GM12875 (cell line): ENCODE measurements at regions not wholly inside any gene's neighbourhood (a gene's known extent, or its start where the extent isn't known, plus 50 kb on each side); places are given as distances from the start of the nearest gene placed in this dataset.

Experiments
- H3K4me3 ChIP-seq: one replicate; pipeline ENCODE4 v1.5.1; 2011; ENCODE audit warnings: low read depth, low read length, control low read depth
- CTCF ChIP-seq: IDR thresholded peaks from 2 replicates; pipeline ENCODE4 v1.5.1; 2011; ENCODE audit warnings: low read depth, mild to moderate bottlenecking, control low read depth, inconsistent platforms, low read length, moderate library complexity, borderline replicate concordance; ENCODE audit not compliant: insufficient read depth

DNA sequence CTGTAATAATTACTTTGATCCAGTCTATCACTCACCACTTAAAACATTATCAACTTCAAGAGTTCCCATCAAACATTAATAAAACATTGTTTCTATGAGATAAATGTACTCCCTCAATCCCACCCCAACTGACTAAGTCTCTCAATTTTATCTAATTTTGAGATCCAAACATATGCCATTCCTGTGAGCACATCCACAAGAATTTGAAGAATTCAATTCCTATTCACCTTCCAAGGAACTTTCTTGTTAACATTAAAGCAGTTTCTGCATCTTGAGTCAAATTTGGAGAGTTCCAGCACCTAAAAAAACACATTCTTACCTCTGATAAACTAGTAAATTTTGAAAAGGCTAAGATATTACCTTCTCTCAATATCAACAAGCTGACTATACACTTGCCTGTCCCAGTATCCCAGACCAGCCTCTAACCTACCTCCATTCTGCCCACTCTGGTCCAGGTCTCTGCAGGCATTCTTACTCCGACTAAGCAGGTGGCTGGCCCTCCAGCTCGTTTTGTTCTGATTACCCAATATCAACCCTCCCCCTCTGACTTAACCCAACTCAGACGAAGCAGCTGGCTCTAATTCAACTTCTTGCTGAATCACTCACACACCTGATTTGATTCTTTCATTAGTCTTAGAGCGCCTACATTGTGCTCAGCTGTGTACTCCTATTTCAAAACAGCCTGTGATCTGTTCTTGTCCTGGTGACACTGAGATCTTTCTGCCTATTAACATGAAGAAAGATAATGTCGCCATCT, 275.2 kb downstream of the IPMK start:
- no peak for TF ChIP-seq CTCF
- H3K4me3 ChIP-seq = no peak overlapping the region

DNA sequence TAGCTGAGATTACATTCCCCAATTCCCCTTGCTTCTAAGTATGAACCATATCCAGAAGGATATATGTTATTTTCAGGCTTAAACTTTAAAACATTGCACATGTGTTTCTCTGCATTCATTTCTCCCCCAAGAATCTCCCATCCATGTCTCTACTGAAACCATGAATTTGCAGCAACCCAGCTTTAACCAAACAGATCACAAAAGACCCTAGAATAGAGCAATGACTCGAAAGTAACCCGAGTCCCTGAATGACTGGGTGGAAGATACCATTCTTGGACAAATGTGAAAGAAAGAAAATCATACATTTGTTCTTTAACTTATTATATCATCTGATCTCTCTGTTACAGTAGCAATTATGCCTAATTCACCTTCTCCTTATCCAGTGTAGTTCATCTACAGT, 278.7 kb downstream of the IPMK start:
- TF ChIP-seq CTCF = no peak
- no peak overlapping the region for H3K4me3 ChIP-seq

GRCh38 chr10:57987055-57987721, 280.5 kb downstream of the IPMK start:
- no peak overlapping the region for H3K4me3 ChIP-seq
- no peak for TF ChIP-seq CTCF

DNA sequence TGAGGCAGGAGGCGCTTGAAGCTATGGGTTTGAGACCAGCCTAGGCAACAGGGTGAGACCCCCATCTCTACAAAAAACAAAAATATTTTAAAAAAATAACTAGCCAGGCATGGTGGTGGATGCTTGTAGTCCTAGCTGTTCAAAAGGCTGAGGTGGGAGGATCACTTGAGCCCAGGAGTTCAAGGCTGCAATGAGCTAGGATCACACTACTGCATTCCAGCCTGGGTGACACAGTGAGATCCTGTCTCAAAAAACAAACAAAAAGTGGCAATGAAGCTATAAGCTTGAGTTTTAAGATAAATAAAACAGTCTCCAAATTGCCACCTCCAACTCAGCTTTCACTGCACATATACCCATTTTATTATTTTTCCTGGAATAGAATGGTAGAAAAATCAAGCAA, 281.3 kb downstream of the IPMK start:
- TF ChIP-seq CTCF = no peak
- H3K4me3 ChIP-seq = no peak overlapping the region

DNA sequence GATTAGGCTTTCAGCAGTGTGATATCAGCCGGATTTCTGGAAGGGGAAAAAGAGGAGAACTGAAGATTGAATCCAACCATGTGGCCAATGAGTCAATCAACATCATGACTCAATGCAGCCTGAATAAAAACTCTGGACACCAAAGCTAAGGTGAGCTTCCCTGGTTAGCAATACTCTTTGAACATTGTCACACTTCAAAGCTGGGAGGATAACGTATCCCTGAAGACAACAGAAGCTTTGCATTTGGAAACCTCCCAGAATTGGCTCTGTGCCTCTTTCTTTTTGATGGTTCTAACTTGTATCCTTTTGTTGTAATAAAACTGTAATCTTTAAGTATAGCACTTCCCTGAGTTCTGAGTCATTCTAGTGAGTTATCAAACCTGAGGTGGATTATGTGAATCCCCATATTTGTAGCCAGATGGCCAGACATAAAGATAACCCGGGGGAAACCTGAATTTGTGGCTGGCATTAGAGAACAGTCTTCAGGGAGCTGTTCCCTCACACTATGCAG, 284.4 kb downstream of the IPMK start:
- TF ChIP-seq CTCF = no peak
- H3K4me3 ChIP-seq = no peak overlapping the region

GRCh38 chr10:57982091-57982490, 285.6 kb downstream of the IPMK start:
- TF ChIP-seq CTCF = no peak
- no peak overlapping the region for H3K4me3 ChIP-seq

DNA sequence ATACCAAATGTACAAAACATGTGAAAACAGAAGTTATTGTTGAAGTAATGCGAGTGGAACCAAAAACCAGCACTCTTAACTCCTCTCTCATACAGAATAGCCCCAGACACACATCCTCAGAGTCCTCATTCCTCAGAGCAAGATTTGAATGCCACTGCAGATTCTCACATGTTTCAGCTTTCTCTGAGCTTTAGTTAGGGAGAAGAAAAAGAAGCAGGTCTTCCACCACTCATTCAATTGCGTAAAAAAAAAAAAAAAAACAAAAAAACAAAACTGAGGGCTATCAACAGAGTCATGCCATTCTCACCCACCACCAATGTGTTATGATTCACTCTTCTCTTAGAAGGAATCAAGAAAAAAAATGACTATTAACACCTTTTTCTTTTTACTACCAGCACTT, 287.7 kb downstream of the IPMK start:
- no peak overlapping the region for H3K4me3 ChIP-seq
- TF ChIP-seq CTCF = no peak
